ENCODE measurements at regions not wholly inside any gene's neighbourhood (a gene's known extent, or its start where the extent isn't known, plus 50 kb on each side); places are given as distances from the start of the nearest gene placed in this dataset.
A peak's percentile ranks its signal among the peaks of the same experiment; 100 is the strongest.
"Not testable (repeated sequence)": the region's sequence is repeated elsewhere in the genome, so short reads cannot be mapped to it uniquely, and the experiment has no call there.

DNA sequence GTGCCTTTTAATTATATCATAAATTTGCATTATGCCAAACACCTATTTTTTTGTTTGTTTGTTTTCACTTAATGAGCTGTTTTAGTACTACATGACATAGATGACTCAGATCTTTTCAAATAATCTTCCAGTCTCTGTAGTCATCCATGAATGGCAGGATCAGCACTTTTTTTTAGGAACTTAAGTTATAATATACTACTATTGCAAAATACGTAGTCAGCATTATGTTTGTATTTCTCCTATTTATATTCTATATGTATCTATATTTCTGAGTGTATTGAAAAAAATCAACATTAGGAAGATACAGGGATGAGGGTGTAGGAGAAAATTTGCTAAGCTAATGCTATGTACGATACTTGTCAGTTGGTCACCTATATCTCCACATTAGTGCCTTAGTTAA, 773.1 kb upstream of the AGA start:
- no peak for DNase-seq

DNA sequence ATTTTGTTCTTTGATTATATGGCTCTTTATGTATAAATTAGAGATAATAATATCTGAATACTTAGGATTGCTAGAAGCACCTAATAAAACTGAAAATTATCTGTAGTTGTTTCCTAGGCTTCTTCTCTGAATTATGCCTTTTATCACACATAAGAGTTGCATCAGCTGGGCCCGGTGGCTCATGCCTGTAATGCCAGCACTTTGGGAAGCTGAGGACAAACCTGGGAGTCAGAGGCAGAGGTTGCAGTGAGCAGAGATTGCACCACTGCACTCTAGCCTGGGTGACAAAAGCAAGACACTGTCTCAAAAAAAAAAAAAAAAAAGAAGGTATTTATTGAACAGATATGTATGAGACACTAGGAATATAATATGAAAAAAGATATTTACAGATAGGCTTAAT, 773.5 kb upstream of the AGA start:
- FAIRE-seq = no peak
- intact Hi-C loops (cut with DNase I) = no loop called here

More for the DNA sequence above, 773.1 kb upstream of the AGA start:
- FAIRE-seq = no peak
- Histone ChIP-seq H3K4me3 (ENCODE audit: low read length in 3 of 3) (no peak overlapping the region), H3K9ac (ENCODE audit: low read length in 3 of 3) (no peak overlapping the region), H3K4me1 (ENCODE audit: control insufficient read depth in 2 of 3, insufficient read depth in 2 of 3, low read depth in 1 of 3, low read length in 3 of 3) (no peaks in the 10 kb centered on the region), H3K36me3 (ENCODE audit: control insufficient read depth in 2 of 3, insufficient read depth in 3 of 3, low read length in 3 of 3) (no peaks in the 10 kb centered on the region), H3K27me3 (ENCODE audit: control insufficient read depth, insufficient read depth, low read length) (no peaks in the 10 kb centered on the region), H3K27ac (ENCODE audit: low read depth in 2 of 2, low read length in 2 of 2) (no peak overlapping the region), H3K9me3 (ENCODE audit: control insufficient read depth in 2 of 3, insufficient read depth in 1 of 3, low read length in 3 of 3) (no peaks in the 10 kb centered on the region)
- intact Hi-C loops (cut with DNase I) = no loop called here
- TF ChIP-seq, protein P1, sequence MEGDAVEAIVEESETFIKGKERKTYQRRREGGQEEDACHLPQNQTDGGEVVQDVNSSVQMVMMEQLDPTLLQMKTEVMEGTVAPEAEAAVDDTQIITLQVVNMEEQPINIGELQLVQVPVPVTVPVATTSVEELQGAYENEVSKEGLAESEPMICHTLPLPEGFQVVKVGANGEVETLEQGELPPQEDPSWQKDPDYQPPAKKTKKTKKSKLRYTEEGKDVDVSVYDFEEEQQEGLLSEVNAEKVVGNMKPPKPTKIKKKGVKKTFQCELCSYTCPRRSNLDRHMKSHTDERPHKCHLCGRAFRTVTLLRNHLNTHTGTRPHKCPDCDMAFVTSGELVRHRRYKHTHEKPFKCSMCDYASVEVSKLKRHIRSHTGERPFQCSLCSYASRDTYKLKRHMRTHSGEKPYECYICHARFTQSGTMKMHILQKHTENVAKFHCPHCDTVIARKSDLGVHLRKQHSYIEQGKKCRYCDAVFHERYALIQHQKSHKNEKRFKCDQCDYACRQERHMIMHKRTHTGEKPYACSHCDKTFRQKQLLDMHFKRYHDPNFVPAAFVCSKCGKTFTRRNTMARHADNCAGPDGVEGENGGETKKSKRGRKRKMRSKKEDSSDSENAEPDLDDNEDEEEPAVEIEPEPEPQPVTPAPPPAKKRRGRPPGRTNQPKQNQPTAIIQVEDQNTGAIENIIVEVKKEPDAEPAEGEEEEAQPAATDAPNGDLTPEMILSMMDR (IDR thresholded peaks at IDR 0.05; ENCODE audit: borderline replicate concordance, extremely low read depth, insufficient read depth) = no peak

DNA sequence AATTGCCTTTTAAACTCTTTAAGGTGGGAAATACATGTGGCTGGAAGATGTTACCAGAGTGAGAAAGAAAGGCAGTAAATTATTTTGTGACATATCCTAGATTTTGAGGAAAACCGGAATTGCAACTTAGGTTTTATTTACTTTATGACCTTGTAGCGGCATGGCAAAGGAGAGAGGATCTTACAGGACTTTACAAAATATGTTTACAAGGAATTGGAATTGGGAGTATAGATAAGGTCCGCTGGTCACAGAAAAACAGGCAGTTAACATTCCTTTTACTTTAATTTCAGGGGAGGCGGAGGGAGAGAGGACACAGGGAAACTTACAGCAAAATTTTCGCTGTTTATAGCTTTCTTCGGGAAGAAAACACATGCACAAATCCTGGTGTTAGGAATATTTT, 784.2 kb upstream of the AGA start:
- H3K27ac ChIP-seq (ENCODE audit: low read depth in 2 of 2, low read length in 2 of 2) = peak overlapping the region in 1 of 2 donors; percentile 64
- H3K9ac ChIP-seq (ENCODE audit: low read length in 3 of 3); H3K36me3 ChIP-seq (ENCODE audit: control insufficient read depth in 2 of 3, insufficient read depth in 3 of 3, low read length in 3 of 3); H3K27me3 ChIP-seq (ENCODE audit: control insufficient read depth, insufficient read depth, low read length); intact Hi-C loops (cut with DNase I); H3K9me3 ChIP-seq (ENCODE audit: control insufficient read depth in 2 of 3, insufficient read depth in 1 of 3, low read length in 3 of 3); H3K4me1 ChIP-seq (ENCODE audit: control insufficient read depth in 2 of 3, insufficient read depth in 2 of 3, low read depth in 1 of 3, low read length in 3 of 3); H3K4me3 ChIP-seq (ENCODE audit: low read length in 3 of 3); FAIRE-seq: not testable (repeated sequence)
- DNase-seq = peak in 2 of 5 donors; percentile 54 to 64

More for the DNA sequence above, 773.5 kb upstream of the AGA start:
- Histone ChIP-seq H3K9ac (ENCODE audit: low read length in 3 of 3) (no peak overlapping the region), H3K27me3 (ENCODE audit: control insufficient read depth, insufficient read depth, low read length) (no peaks in the 10 kb centered on the region), H3K4me3 (ENCODE audit: low read length in 3 of 3) (no peak overlapping the region), H3K36me3 (ENCODE audit: control insufficient read depth in 2 of 3, insufficient read depth in 3 of 3, low read length in 3 of 3) (no peaks in the 10 kb centered on the region), H3K4me1 (ENCODE audit: control insufficient read depth in 2 of 3, insufficient read depth in 2 of 3, low read depth in 1 of 3, low read length in 3 of 3) (no peaks in the 10 kb centered on the region), H3K9me3 (ENCODE audit: control insufficient read depth in 2 of 3, insufficient read depth in 1 of 3, low read length in 3 of 3) (no peaks in the 10 kb centered on the region), H3K27ac (ENCODE audit: low read depth in 2 of 2, low read length in 2 of 2) (no peak overlapping the region)
- TF ChIP-seq, protein P1 (IDR thresholded peaks at IDR 0.05; ENCODE audit: borderline replicate concordance, extremely low read depth, insufficient read depth) = no peak
- DNase-seq = no peak

DNA sequence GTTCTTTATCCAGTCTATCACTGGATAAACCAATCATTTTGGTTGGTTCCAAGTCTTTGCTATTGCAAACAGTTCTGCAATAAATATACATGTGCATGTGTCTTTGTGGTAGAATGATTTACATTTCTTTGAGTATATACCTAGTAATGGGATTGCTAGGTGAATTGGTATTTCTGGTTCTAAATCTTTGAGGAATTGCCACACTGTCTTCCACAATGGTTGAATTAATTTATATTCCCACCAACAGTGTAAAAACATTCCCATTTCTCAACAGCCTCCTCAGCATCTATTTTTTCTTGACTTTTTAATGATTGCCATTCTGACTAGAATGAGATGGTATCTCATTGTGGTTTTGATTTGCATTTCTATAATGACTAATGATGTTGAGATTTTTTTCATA, 791.7 kb upstream of the AGA start:
- intact Hi-C loops (cut with DNase I) = no loop called here
- TF ChIP-seq, protein P1 (IDR thresholded peaks at IDR 0.05; ENCODE audit: borderline replicate concordance, extremely low read depth, insufficient read depth) = no peak
- Histone ChIP-seq H3K9me3 (ENCODE audit: control insufficient read depth in 2 of 3, insufficient read depth in 1 of 3, low read length in 3 of 3) (peaks cover 0 to 2% (median 0%) of the 10 kb centered on the region in 3 donors), H3K27me3 (ENCODE audit: control insufficient read depth, insufficient read depth, low read length) (no peaks in the 10 kb centered on the region), H3K4me3 (ENCODE audit: low read length in 3 of 3) (no peak overlapping the region), H3K9ac (ENCODE audit: low read length in 3 of 3) (no peak overlapping the region), H3K27ac (ENCODE audit: low read depth in 2 of 2, low read length in 2 of 2) (no peak overlapping the region), H3K4me1 (ENCODE audit: control insufficient read depth in 2 of 3, insufficient read depth in 2 of 3, low read depth in 1 of 3, low read length in 3 of 3) (no peaks in the 10 kb centered on the region), H3K36me3 (ENCODE audit: control insufficient read depth in 2 of 3, insufficient read depth in 3 of 3, low read length in 3 of 3) (no peaks in the 10 kb centered on the region)
- DNase-seq = no peak
- FAIRE-seq = no peak

All from kidney (tissue), 13 donors.